ENCODE measurements at regions not wholly inside any gene's neighbourhood (a gene's known extent, or its start where the extent isn't known, plus 50 kb on each side); places are given as distances from the start of the nearest gene placed in this dataset.

DNA sequence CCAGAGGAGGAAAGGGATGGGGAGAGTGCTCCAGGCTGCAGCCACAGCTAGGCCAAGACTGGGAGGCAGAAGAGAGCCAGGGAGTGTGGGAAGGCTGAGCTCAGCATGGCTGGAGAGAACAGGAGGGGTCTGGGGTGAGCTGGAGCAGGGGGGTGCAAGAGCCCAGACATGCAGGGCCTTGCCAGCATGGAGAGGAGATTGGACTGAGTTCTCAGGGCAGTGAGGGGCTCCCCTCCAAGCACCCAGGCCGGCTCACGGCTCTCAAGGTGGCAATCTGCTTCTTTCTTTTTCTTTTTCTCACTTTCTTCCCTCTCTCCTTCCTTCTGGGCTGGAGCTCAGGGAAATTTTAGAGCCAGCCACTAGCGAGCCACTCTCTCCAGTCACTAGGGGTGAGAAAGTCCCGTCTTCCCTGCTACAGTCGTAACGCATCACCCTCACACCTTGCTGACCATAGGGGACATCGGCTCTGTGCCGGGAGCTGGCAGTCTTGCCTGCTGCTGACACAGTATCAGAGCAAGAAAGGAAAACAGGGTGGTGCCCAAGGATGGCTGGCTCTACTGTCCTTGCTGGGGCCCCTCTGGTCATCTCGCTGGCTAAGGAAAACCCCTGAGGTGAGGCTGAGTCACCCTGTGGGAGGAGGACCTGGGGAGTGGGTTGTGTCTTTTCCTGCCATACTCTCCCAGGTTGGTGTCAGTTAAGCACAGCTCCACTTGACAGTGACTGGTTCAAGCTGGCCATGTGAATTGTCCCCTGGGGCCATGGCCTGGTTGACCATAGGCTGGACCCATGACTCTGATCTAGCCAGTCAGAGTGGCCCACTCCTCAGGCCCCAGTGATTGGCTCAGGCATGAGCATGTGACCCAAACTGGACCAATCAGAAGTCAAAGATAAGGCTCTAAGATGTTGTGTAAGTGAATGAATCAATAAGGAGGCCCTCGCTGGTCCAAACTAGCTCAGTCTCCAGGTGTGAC, 135.1 kb upstream of the PMEPA1 start:
- no peak overlapping the region for H3K4me3 Mint-ChIP-seq
- H3K27ac Mint-ChIP-seq = no peak overlapping the region
- no peaks in the 10 kb centered on the region for H3K4me1 Mint-ChIP-seq
- no peaks in the 10 kb centered on the region for H3K36me3 Mint-ChIP-seq
- ATAC-seq = no peak
- H3K27me3 Mint-ChIP-seq = peaks cover 27% of the 10 kb centered on the region
- H3K9me3 Mint-ChIP-seq = no peaks in the 10 kb centered on the region

- no peak overlapping the region for H3K27ac Mint-ChIP-seq
These were observed 134.3 kb upstream of the PMEPA1 start for GRCh38 chr20:57843941-57844625.

DNA sequence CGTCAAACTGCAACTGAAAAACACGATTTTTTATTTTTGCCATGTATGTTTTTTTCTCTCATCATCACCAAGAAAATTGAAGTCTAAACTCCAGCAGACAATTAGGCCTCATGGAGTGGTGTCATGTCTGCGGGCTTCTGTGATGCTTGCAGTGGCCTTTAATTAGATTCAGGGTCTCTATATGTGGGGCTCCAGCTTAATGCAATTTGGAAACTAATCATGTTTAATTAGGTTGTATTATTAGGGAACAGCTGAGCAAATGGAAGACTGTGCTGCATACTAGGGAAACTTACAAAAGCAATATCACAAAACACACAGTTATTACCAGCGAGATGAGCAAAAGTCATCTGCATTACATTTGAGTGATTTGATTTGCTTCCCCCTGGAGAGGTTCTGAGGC, 132.9 kb upstream of the PMEPA1 start:
- ATAC-seq = no peak
- no peak overlapping the region for H3K27ac Mint-ChIP-seq
- H3K4me1 Mint-ChIP-seq = no peaks in the 10 kb centered on the region
- no peak overlapping the region for H3K4me3 Mint-ChIP-seq
- peaks cover 18% of the 10 kb centered on the region for H3K27me3 Mint-ChIP-seq
- H3K36me3 Mint-ChIP-seq = no peaks in the 10 kb centered on the region
- H3K9me3 Mint-ChIP-seq = no peaks in the 10 kb centered on the region

More at GRCh38 chr20:57843941-57844625, 134.3 kb upstream of the PMEPA1 start:
- Mint-ChIP-seq H3K27me3 (peaks cover 27% of the 10 kb centered on the region), H3K9me3 (no peaks in the 10 kb centered on the region), H3K4me3 (no peak overlapping the region), H3K36me3 (no peaks in the 10 kb centered on the region), H3K4me1 (no peaks in the 10 kb centered on the region)
- no peak for ATAC-seq

DNA sequence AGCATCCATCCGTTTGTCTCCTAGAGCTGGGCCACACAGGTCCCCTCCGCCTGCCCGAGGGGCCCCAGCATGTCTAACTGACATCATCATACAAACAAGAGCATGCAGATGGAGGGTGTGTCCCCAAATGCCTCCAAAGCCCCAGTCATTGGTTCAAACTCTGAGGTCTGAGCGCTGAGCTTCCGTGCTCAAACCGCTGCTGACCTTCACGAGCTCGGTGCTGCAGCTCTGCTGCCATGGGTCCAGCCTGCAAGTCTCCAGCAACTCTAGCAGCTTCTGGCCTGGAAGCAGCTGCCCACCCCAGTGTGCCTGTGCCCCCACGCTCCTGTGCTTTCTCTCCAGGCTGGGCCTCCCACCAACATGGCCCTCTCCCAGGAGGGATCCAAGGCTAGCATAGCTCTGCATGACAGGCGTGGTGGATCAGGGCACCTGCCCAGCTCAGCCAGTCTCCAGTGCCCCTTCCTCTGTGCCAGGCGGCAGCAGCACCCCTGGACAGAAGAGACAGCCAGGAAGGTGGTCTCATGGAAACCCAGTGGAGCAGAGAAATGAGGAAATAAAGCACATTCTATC, 131.6 kb upstream of the PMEPA1 start:
- H3K4me3 Mint-ChIP-seq = no peak overlapping the region
- peaks cover 18% of the 10 kb centered on the region for H3K27me3 Mint-ChIP-seq
- no peak overlapping the region for H3K27ac Mint-ChIP-seq
- no peaks in the 10 kb centered on the region for H3K9me3 Mint-ChIP-seq
- no peaks in the 10 kb centered on the region for H3K4me1 Mint-ChIP-seq
- no peaks in the 10 kb centered on the region for H3K36me3 Mint-ChIP-seq
- no peak for ATAC-seq

DNA sequence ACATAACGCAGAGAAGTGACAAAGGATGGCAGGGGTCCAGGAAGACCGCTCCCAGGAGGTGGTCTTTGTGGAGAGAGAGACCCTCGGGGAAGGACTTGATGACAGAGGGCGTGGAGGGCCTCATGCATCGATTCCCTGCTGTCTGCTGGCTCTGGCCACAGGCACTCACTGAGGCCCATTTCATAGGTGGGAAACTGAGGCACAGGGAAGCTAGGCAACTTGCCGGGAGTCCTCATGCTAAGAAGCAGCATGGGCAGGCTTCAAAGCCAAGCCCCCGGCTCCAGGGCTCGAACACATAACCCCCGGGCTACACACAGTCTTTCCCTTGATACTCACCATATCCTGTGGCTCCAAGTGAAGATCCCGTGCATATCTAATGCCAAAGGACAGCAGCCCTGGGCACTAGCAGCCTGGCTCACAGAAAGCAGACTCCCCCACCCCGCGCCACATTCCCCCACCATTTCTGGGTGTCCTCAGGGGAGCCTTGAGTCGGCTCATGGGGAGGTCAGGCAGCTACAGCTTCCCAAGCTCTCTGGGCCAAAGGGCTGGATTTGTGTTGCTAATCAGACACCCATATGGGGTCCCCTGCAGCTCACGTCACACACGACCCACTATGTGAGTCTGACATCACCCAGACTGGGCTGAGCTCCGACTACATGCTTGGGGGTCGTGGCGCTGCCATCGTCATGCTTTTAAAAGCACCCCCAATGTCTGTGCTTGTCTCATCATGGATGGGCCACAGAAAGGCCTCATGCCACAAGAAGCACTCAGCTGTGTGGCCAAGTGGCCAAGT, 130.9 kb upstream of the PMEPA1 start:
- no peaks in the 10 kb centered on the region for H3K4me1 Mint-ChIP-seq
- no peak overlapping the region for H3K4me3 Mint-ChIP-seq
- H3K27me3 Mint-ChIP-seq = peaks cover 18% of the 10 kb centered on the region
- no peaks in the 10 kb centered on the region for H3K36me3 Mint-ChIP-seq
- H3K27ac Mint-ChIP-seq = no peak overlapping the region
- no peaks in the 10 kb centered on the region for H3K9me3 Mint-ChIP-seq
- ATAC-seq = no peak

- Mint-ChIP-seq H3K4me1 (no peaks in the 10 kb centered on the region), H3K36me3 (no peaks in the 10 kb centered on the region), H3K27me3 (peaks cover 15% of the 10 kb centered on the region), H3K27ac (no peak overlapping the region), H3K4me3 (no peak overlapping the region), H3K9me3 (no peaks in the 10 kb centered on the region)
- ATAC-seq = no peak
These were observed 130.3 kb upstream of the PMEPA1 start for GRCh38 chr20:57840066-57840465.

DNA sequence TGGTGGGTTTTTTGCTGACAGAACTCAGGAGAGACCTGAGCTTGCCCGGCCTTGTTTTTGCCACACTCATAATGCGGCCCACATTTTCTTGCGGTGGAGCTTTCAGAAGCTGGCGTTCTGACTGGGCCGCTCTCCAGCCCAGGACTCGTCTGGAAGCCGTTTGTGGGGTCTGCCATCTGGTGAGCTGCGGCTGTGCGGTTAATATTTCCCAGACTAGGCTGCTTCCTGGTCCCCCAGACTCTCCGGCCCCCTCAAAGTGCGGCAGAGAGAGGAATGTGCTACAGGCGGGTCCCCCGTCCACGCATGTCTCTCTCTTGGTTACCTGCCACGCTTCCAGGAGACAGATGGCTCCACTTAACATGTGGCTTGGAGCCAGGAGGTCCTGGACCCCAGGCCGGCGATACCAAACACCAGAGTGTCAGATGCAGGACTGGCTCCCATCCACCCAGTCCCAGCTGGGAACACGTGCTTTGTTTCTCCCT, 128.9 kb upstream of the PMEPA1 start:
- no peak overlapping the region for H3K4me3 Mint-ChIP-seq
- ATAC-seq = no peak
- no peaks in the 10 kb centered on the region for H3K36me3 Mint-ChIP-seq

DNA sequence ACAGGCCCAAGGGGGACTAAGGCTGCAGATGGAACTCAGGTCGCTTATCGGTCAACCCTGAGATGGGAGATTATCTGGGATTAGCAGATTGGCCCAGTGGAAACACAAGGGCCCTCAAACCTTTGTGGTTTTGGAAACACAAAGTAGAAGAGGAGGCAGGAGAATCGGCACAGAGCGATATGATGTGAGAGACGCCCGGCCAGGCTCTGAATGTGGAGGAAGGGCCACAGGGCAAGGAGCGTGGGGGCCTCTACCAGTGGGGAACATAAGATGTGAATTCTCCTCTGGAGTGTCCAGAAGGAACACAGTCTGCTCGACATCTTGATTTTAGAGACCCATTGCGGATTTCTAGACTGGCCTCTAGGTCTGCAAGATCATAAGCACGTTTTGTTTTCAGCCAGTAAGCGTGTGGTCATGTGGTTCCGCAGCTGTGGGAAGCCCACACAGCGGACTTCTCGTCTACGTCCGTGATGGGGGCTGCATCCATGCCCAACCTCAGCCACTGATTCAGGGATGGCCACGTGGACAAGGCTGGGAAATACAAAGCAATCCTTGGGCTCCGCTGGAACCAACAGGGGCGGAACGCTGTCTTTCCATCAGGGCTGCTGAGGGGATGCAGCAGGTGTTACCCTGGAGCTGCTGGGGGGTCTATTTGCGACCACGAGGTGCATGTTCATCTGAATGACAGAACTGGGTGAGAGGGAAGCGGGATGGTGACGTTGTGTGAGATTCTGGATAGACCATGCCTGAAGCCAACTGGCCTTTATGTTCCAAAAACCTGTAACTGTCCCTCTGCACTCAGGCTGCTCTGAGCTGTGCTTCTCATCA, 127.6 kb upstream of the PMEPA1 start:
- H3K27ac Mint-ChIP-seq = no peak overlapping the region
- peaks cover 18% of the 10 kb centered on the region for H3K27me3 Mint-ChIP-seq
- ATAC-seq = no peak
- H3K36me3 Mint-ChIP-seq = no peaks in the 10 kb centered on the region
- H3K4me3 Mint-ChIP-seq = no peak overlapping the region
- H3K9me3 Mint-ChIP-seq = no peaks in the 10 kb centered on the region
- H3K4me1 Mint-ChIP-seq = no peaks in the 10 kb centered on the region

More for the DNA sequence above, 128.9 kb upstream of the PMEPA1 start:
- Mint-ChIP-seq H3K27me3 (peaks cover 7% of the 10 kb centered on the region), H3K9me3 (no peaks in the 10 kb centered on the region), H3K4me1 (no peaks in the 10 kb centered on the region), H3K27ac (no peak overlapping the region)

GRCh38 chr20:57835588-57836455, 126.0 kb upstream of the PMEPA1 start:
- no peak for ATAC-seq
- Mint-ChIP-seq H3K4me1 (no peaks in the 10 kb centered on the region), H3K27ac (no peak overlapping the region), H3K36me3 (no peaks in the 10 kb centered on the region), H3K9me3 (no peaks in the 10 kb centered on the region), H3K4me3 (no peak overlapping the region), H3K27me3 (peaks cover 18% of the 10 kb centered on the region)

GRCh38 chr20:57835074-57835452, 125.2 kb upstream of the PMEPA1 start:
- no peak for ATAC-seq
- H3K4me1 Mint-ChIP-seq = no peaks in the 10 kb centered on the region

DNA sequence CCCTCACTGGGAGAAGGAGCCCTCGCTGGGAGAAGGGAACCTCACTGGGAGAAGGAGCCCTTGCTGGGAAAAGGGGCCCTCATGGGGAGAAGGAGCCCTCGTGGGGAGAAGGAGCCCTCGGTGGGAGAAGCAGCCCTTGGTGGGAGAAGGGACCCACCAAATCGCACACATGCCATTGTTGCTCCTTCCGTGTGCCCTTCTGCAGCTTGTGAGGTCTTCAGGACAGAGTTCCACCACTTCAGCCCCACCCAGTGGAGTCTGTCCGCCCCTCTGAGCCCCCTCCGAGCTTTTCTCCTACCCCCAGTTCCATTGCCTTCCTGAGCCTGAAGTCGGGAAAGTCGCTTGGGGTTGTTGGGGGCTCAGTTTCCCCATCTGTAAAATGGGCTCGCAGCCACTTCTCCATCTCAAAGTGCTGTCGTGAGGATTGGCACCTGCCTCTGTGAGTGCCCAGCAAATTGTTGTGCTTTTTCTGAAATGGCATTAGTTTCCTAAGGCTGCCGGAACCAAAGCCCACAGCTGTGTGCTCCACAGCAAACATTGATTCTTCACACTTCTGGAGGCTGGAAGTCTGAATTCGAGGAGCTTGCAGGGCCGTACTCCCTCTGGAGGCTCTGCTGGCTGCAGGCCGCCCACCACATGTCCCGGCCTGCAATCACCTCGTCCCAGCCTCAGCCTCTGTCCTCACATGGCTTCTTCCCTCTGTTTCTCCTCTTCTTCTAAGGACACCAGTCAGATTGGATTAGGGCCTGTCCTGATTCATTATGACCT, 124.7 kb upstream of the PMEPA1 start:
- Mint-ChIP-seq H3K36me3 (no peaks in the 10 kb centered on the region), H3K4me1 (no peaks in the 10 kb centered on the region), H3K27me3 (peaks cover 18% of the 10 kb centered on the region), H3K4me3 (no peak overlapping the region), H3K27ac (no peak overlapping the region), H3K9me3 (no peaks in the 10 kb centered on the region)
- no peak for ATAC-seq

More at GRCh38 chr20:57835074-57835452, 125.2 kb upstream of the PMEPA1 start:
- H3K9me3 Mint-ChIP-seq = no peaks in the 10 kb centered on the region
- no peaks in the 10 kb centered on the region for H3K36me3 Mint-ChIP-seq
- H3K27ac Mint-ChIP-seq = no peak overlapping the region
- no peak overlapping the region for H3K4me3 Mint-ChIP-seq
- peaks cover 18% of the 10 kb centered on the region for H3K27me3 Mint-ChIP-seq

DNA sequence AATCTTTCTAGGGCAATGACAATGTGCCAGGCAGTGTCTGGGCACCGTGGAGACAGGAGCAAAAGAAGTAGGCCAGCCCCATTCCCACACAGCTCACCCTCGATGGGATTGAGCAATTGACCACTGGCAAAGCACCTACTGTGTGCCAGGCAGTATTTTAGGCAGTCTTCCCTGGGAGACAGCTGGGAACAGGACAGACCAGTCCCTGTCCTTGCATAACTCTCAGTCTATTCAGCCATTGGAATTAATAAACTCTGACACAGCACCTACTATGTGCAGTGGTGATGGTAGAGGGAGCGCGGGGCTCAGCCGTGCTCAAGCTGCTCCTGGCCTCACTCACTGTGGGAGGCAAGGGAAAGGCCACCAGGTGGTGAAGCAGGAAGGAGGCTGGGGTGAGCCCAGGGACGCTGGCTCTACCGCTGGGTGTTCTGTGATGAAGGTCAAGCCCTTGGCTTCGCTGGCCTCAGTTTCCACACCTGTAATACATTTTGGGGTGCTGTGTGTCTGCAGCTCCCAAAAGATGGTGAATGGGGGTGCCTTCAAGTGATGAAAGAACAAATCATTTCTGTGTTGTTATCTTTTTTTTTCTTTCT, 122.3 kb upstream of the PMEPA1 start:
- Mint-ChIP-seq H3K27ac (no peak overlapping the region), H3K9me3 (no peaks in the 10 kb centered on the region), H3K4me1 (no peaks in the 10 kb centered on the region), H3K27me3 (peaks cover 18% of the 10 kb centered on the region), H3K4me3 (no peak overlapping the region), H3K36me3 (no peaks in the 10 kb centered on the region)
- ATAC-seq = no peak
